ENCODE measurements at regions not wholly inside any gene's neighbourhood (a gene's known extent, or its start where the extent isn't known, plus 50 kb on each side); places are given as distances from the start of the nearest gene placed in this dataset.

DNA sequence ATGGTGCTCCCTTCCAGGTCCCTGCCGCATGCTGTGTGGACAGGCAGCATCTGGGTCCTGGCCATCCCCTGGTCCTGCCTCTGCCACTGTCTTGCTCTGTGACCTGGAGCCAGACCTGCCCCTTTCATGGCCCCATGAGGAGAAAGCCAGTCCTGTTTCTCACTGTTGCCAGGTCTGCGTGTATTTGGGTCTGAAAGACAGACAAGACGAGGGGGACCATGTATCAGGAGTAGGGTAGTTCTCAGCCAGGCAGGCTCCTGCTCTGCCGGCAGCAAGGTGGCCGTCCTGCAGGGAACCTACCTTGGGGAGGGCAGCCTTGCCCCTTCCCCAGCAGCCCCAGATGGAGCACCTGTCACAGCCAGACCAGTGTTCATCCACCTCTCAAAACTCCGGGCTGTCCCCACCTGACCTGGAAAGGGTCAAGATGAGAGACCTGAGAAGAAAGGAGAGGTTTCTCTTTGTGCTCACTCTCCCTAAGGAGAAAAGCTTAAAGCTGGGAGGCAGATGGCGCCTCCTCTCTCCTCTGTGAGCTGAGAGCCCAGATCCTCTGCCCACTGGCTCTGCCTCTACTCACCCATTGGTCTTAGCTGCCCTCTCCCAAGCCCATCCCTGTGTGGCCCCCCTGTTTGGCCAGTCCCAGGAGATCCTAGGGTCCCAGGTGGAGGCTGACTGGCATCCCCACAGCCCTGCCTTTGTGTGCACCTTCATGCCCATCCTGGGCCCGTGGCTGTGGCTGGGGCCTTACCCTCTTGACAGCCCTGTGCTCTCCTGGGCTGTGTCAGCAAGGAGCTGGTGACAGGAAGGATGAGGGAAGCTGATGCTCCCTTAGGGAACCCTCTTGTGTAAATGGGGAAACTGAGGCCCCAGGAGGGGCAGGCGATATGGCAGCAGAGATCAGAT, 116.1 kb upstream of the PCBD1 start:
- Histone ChIP-seq H3K27me3 (ENCODE audit: control insufficient read depth, insufficient read depth, low read length) (no peaks in the 10 kb centered on the region), H3K36me3 (ENCODE audit: control insufficient read depth, insufficient read depth, low read length) (no peaks in the 10 kb centered on the region), H3K27ac (ENCODE audit: low read length) (no peak overlapping the region), H3K4me1 (ENCODE audit: control insufficient read depth, insufficient read depth, low read length) (no peaks in the 10 kb centered on the region), H3K9me3 (ENCODE audit: control insufficient read depth, insufficient read depth, low read length) (no peaks in the 10 kb centered on the region), H3K4me3 (ENCODE audit: low read length) (no peak overlapping the region)
- H3K27me3 Mint-ChIP-seq (ENCODE audit: low read depth in 2 of 2), result peaks cover 0 to 10% of the 10 kb centered on the region in 2 donors
- no peak for ATAC-seq
- H3K4me1 Mint-ChIP-seq, result no peaks in the 10 kb centered on the region
- DNase-seq, result no peak
- intact Hi-C loops (cut with micrococcal nuclease), result no loop called here
- H3K27ac Mint-ChIP-seq, result no peak overlapping the region
- H3K36me3 Mint-ChIP-seq, result no peaks in the 10 kb centered on the region
- no peak overlapping the region for H3K4me3 Mint-ChIP-seq
- 86% methylated on average over 8 of the region's 9 CpGs for WGBS (ENCODE audit: insufficient coverage)
- TF ChIP-seq, protein P1, sequence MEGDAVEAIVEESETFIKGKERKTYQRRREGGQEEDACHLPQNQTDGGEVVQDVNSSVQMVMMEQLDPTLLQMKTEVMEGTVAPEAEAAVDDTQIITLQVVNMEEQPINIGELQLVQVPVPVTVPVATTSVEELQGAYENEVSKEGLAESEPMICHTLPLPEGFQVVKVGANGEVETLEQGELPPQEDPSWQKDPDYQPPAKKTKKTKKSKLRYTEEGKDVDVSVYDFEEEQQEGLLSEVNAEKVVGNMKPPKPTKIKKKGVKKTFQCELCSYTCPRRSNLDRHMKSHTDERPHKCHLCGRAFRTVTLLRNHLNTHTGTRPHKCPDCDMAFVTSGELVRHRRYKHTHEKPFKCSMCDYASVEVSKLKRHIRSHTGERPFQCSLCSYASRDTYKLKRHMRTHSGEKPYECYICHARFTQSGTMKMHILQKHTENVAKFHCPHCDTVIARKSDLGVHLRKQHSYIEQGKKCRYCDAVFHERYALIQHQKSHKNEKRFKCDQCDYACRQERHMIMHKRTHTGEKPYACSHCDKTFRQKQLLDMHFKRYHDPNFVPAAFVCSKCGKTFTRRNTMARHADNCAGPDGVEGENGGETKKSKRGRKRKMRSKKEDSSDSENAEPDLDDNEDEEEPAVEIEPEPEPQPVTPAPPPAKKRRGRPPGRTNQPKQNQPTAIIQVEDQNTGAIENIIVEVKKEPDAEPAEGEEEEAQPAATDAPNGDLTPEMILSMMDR (IDR thresholded peaks at IDR 0.05), result no peak
- no peaks in the 10 kb centered on the region for H3K9me3 Mint-ChIP-seq

GRCh38 chr10:71005337-71006305, 117.3 kb upstream of the PCBD1 start:
- no peak for ATAC-seq
- intact Hi-C loops (cut with micrococcal nuclease), result no loop called here
- H3K4me3 ChIP-seq (ENCODE audit: low read length), result no peak overlapping the region
- Mint-ChIP-seq H3K4me3 (no peak overlapping the region), H3K36me3 (no peaks in the 10 kb centered on the region), H3K9me3 (no peaks in the 10 kb centered on the region), H3K27ac (no peak overlapping the region), H3K27me3 (ENCODE audit: low read depth in 2 of 2) (peaks cover 0 to 4% of the 10 kb centered on the region in 2 donors), H3K4me1 (no peaks in the 10 kb centered on the region)
- no peak for DNase-seq
- TF ChIP-seq, protein P1 (IDR thresholded peaks at IDR 0.05), result no peak
- H3K27me3 ChIP-seq (ENCODE audit: control insufficient read depth, insufficient read depth, low read length), result no peaks in the 10 kb centered on the region
- H3K9me3 ChIP-seq (ENCODE audit: control insufficient read depth, insufficient read depth, low read length), result no peaks in the 10 kb centered on the region
- WGBS (ENCODE audit: insufficient coverage), result 88% methylated on average over 23 of the region's 23 CpGs
- H3K36me3 ChIP-seq (ENCODE audit: control insufficient read depth, insufficient read depth, low read length), result no peaks in the 10 kb centered on the region
- no peak overlapping the region for H3K27ac ChIP-seq (ENCODE audit: low read length)
- H3K4me1 ChIP-seq (ENCODE audit: control insufficient read depth, insufficient read depth, low read length), result no peaks in the 10 kb centered on the region

- H3K9me3 Mint-ChIP-seq, result no peaks in the 10 kb centered on the region
- ATAC-seq (no peak), DNase-seq (no peak)
- no peak overlapping the region for H3K27ac ChIP-seq (ENCODE audit: low read length)
- H3K27me3 Mint-ChIP-seq (ENCODE audit: low read depth in 2 of 2), result no peaks in the 10 kb centered on the region
- intact Hi-C loops (cut with micrococcal nuclease), result no loop called here
- no peaks in the 10 kb centered on the region for H3K27me3 ChIP-seq (ENCODE audit: control insufficient read depth, insufficient read depth, low read length)
- H3K4me3 Mint-ChIP-seq, result no peak overlapping the region
- no peaks in the 10 kb centered on the region for H3K36me3 Mint-ChIP-seq
- TF ChIP-seq, protein P1 (IDR thresholded peaks at IDR 0.05), result no peak
- H3K4me1 ChIP-seq (ENCODE audit: control insufficient read depth, insufficient read depth, low read length), result no peaks in the 10 kb centered on the region
- H3K9me3 ChIP-seq (ENCODE audit: control insufficient read depth, insufficient read depth, low read length), result no peaks in the 10 kb centered on the region
- 76% methylated on average over 3 of the region's 4 CpGs for WGBS (ENCODE audit: insufficient coverage)
- H3K36me3 ChIP-seq (ENCODE audit: control insufficient read depth, insufficient read depth, low read length), result no peaks in the 10 kb centered on the region
- no peak overlapping the region for H3K27ac Mint-ChIP-seq
- H3K4me3 ChIP-seq (ENCODE audit: low read length), result no peak overlapping the region
- H3K4me1 Mint-ChIP-seq, result no peaks in the 10 kb centered on the region
These were observed 118.1 kb upstream of the PCBD1 start for GRCh38 chr10:71006506-71006905.
